Fibroblast of villous mesenchyme (primary cell): ENCODE measurements at regions not wholly inside any gene's neighbourhood (a gene's known extent, or its start where the extent isn't known, plus 50 kb on each side); places are given as distances from the start of the nearest gene placed in this dataset.

Experiments used
- DNase-seq: peaks from one replicate; pipeline ENCODE4 v3.0.0-alpha.2; 2010; ENCODE audit warnings: low read depth
- H3K4me3 ChIP-seq: 2 replicates; pipeline ENCODE4 v1.5.1; 2011; ENCODE audit warnings: low read depth, mild to moderate bottlenecking, low read length
- TF ChIP-seq, protein P1 (sequence below): IDR thresholded peaks from 2 replicates; pipeline ENCODE4 v1.5.1; 2012; ENCODE audit warnings: low read depth, mild to moderate bottlenecking, low read length; ENCODE audit not compliant: insufficient read depth

DNA sequence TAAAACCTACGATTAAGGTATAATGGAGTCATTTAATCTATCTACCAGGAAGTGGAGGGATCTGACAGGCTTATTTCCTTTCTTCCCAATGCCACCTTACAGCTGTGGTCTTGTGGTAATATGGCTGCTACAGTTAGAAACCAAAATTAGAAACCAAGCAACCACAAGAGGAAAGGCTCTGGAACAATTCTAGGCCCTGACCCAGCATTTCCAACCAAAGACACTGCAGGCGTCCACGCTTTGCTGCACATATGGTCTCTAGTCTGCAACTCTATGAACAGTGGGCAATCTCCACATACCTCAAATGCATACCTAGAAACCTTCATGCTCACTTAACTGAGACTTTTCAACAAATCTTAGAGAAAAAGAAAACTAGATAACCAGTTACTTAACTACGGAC, 339.1 kb downstream of the NFIB start:
- DNase-seq: no peak
- TF ChIP-seq, protein P1, sequence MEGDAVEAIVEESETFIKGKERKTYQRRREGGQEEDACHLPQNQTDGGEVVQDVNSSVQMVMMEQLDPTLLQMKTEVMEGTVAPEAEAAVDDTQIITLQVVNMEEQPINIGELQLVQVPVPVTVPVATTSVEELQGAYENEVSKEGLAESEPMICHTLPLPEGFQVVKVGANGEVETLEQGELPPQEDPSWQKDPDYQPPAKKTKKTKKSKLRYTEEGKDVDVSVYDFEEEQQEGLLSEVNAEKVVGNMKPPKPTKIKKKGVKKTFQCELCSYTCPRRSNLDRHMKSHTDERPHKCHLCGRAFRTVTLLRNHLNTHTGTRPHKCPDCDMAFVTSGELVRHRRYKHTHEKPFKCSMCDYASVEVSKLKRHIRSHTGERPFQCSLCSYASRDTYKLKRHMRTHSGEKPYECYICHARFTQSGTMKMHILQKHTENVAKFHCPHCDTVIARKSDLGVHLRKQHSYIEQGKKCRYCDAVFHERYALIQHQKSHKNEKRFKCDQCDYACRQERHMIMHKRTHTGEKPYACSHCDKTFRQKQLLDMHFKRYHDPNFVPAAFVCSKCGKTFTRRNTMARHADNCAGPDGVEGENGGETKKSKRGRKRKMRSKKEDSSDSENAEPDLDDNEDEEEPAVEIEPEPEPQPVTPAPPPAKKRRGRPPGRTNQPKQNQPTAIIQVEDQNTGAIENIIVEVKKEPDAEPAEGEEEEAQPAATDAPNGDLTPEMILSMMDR: no peak

DNA sequence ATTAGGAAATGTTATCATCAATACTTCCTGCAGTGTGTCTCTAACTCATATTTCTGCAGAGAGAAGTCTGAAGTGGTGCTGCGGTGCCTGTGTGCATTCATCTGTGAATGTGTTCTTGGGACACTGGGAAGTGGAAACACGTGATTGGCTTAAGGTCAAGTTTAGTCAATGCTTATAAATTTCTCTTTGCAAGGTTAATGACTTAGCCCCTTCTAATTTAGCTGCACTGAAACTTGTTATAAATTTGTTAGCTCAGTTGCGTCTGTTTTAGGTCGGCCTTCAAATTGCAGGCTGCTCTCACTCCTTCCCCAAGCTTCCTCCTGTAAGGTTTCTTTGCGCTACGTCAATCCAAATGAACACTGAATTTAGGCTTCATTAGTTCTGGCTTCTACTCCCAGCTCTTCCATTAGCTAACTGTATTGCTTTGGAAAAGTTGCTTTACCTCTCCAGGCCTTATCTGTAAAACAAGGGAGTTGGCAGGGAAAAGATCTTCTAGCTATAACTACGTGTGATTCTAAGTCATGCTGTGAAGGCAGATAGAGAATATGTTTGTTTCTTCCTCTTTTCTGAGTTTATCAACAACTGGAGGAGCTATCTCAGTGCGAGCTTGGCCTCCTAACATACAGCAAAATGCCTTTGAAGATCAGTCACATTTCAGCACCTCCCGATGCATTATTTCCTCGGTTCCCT, 341.8 kb downstream of the NFIB start:
- H3K4me3 ChIP-seq: no peak overlapping the region
- TF ChIP-seq, protein P1: no peak
- DNase-seq: no peak

More for the DNA sequence above, 339.1 kb downstream of the NFIB start:
- no peak overlapping the region for H3K4me3 ChIP-seq

DNA sequence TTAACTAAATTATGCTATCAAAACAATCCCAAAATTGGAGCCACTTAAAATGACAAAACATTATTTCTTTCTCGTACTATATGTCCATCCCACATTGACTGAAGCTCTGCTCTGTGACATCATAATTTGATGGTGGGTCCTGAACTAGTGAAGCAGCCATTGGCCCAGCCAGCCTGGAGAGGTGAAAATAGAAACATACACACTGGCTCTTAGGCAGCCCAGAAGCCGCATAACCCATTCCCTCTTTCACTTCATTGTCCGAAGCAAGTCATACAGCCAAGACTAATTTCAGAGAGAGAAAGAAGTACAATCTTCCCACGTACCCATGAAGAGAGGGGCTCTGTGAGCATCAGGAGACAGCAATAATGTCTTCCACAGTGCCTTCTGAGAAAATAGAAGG, 342.5 kb downstream of the NFIB start:
- TF ChIP-seq, protein P1: no peak
- no peak overlapping the region for H3K4me3 ChIP-seq
- no peak for DNase-seq

DNA sequence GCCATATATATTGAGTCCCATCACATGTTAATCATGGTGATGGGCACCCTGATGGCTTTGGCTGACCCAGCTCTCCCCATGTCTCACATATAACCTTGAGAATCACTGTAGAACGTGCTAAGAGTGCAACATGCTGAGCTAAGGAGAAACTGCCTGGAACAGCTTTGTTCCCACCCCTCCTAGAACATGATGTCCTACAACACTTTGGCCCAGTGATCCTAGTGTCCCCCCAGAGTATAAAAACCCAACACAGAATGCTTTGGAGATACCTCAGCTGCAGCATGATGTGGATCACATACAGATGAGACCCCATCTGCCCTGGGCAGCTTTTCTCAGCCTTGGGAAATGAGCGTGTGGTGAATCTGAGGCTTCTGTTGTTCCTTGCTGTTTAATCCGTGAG, 343.5 kb downstream of the NFIB start:
- TF ChIP-seq, protein P1: no peak
- no peak overlapping the region for H3K4me3 ChIP-seq
- no peak for DNase-seq

DNA sequence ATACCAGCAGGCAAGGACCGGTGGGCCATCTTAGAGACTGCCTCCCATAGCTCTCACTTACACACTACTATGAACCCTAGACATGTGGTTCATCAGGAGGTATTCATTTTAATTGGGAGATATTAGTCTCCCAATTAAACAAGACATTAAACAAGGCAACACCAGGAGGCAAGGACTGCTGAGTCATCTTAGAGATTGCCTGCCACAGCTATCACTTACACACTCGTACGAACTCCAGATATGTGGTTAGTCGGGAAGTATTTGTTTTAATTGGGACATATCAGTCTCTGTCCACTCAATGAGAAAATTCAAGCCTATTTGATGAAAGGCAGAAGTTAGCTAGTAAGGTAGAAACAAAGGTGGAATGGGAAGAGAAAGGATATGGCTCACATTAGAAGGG, 343.9 kb downstream of the NFIB start:
- TF ChIP-seq, protein P1: no peak
- DNase-seq: peak; percentile 13
- no peak overlapping the region for H3K4me3 ChIP-seq

DNA sequence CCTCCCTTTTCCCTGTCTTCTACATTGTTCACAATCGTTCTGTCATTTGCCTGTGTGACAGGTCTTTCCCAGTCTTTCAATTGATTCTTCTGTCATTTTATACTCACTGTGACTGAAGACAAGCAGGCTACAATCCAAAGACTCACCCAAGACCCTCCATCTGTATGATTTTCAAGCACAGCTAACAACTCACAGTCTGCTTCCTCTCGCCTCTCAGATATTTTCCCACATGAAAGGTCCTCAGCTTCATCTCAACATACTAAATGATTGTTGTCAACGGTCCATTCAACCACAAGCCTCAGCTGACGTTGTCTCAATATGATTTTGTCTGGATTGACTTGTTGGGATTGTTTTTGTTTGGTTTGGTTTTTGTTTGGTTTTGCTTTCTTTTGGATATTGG, 346.5 kb downstream of the NFIB start:
- DNase-seq: no peak
- TF ChIP-seq, protein P1: no peak

DNA sequence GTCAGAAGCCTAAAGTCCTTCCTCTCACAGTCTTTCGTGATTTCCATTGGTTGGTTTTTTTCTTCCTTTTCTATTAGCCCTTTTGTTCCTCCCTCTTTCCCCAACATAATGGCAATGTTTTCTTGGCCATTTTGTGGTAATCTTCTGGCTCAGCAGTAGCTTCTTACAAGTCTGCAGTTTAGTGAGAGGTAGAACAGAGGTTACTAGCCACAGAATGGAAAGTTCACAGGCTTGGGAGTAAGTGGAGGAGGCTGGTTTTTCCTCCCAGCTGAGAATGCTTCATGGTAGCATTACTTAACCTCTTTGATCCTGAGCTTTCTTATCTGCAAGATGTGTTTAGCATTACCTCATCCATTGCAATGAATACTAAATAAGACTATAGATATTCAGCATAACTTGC, 346.9 kb downstream of the NFIB start:
- TF ChIP-seq, protein P1: no peak
- no peak overlapping the region for H3K4me3 ChIP-seq
- DNase-seq: no peak

More for the DNA sequence above, 346.5 kb downstream of the NFIB start:
- no peak overlapping the region for H3K4me3 ChIP-seq
